ENCODE measurements at regions not wholly inside any gene's neighbourhood (a gene's known extent, or its start where the extent isn't known, plus 50 kb on each side); places are given as distances from the start of the nearest gene placed in this dataset.

- H3K27ac ChIP-seq (ENCODE audit: low read depth, low read length): peak overlapping the region; percentile 70
- H3K79me2 ChIP-seq (ENCODE audit: insufficient read depth, low read length): no peaks in the 10 kb centered on the region
- TF ChIP-seq EZH2 (IDR thresholded peaks at IDR 0.05; ENCODE audit: insufficient read depth, low read length) (no peak), CTCF (IDR thresholded peaks at IDR 0.05; ENCODE audit: insufficient read depth, low read depth, low read length) (no peak)
- H4K20me1 ChIP-seq (ENCODE audit: insufficient read depth, low read length): no peaks in the 10 kb centered on the region
- H3K4me2 ChIP-seq (ENCODE audit: low read length): peak overlapping the region; percentile 53
- peak overlapping the region; percentile 34 for H3K9ac ChIP-seq (ENCODE audit: low read length)
- Mint-ChIP-seq H3K4me3 (ENCODE audit: unreplicated experiment) (no peak overlapping the region), H3K4me1 (ENCODE audit: low read depth, unreplicated experiment) (peaks cover 26% of the 10 kb centered on the region), H3K27ac (ENCODE audit: unreplicated experiment) (no peak overlapping the region), H3K27me3 (ENCODE audit: low read depth, unreplicated experiment) (no peaks in the 10 kb centered on the region), H3K9me3 (ENCODE audit: unreplicated experiment) (no peaks in the 10 kb centered on the region), H3K36me3 (ENCODE audit: low read depth, unreplicated experiment) (no peaks in the 10 kb centered on the region)
- no peak overlapping the region for H3K4me3 ChIP-seq (ENCODE audit: insufficient read depth, low read depth, low read length)
- H3K4me1 ChIP-seq (ENCODE audit: insufficient read depth, low read length): peaks cover 53% of the 10 kb centered on the region
- FAIRE-seq: peak; percentile 13
- peak; percentile 44 for DNase-seq (ENCODE audit: low read depth)
- H2AFZ ChIP-seq (ENCODE audit: low read depth, low read length): peak overlapping the region; percentile 66
- no peaks in the 10 kb centered on the region for H3K36me3 ChIP-seq (ENCODE audit: insufficient read depth, low read length)
- no peaks in the 10 kb centered on the region for H3K27me3 ChIP-seq (ENCODE audit: insufficient read depth, low read length)
- H3K9me3 ChIP-seq (ENCODE audit: insufficient read depth, low read depth, low read length): no peaks in the 10 kb centered on the region
These were observed 80.8 kb upstream of the LCLAT1 start for GRCh38 chr2:30366199-30366691.

- no peaks in the 10 kb centered on the region for H3K79me2 ChIP-seq (ENCODE audit: insufficient read depth, low read length)
- H3K27ac Mint-ChIP-seq (ENCODE audit: unreplicated experiment): peak overlapping the region; percentile 66
- H3K4me1 Mint-ChIP-seq (ENCODE audit: low read depth, unreplicated experiment): peaks cover 23% of the 10 kb centered on the region
- no peaks in the 10 kb centered on the region for H4K20me1 ChIP-seq (ENCODE audit: insufficient read depth, low read length)
- H3K27me3 ChIP-seq (ENCODE audit: insufficient read depth, low read length): no peaks in the 10 kb centered on the region
- H3K4me3 Mint-ChIP-seq (ENCODE audit: unreplicated experiment): no peak overlapping the region
- no peak for FAIRE-seq
- no peaks in the 10 kb centered on the region for H3K36me3 ChIP-seq (ENCODE audit: insufficient read depth, low read length)
- no peak overlapping the region for H3K4me3 ChIP-seq (ENCODE audit: insufficient read depth, low read depth, low read length)
- H3K9me3 Mint-ChIP-seq (ENCODE audit: unreplicated experiment): no peaks in the 10 kb centered on the region
- peaks cover 2% of the 10 kb centered on the region for H3K27me3 Mint-ChIP-seq (ENCODE audit: low read depth, unreplicated experiment)
- no peak overlapping the region for H2AFZ ChIP-seq (ENCODE audit: low read depth, low read length)
- H3K9me3 ChIP-seq (ENCODE audit: insufficient read depth, low read depth, low read length): no peaks in the 10 kb centered on the region
- no peaks in the 10 kb centered on the region for H3K36me3 Mint-ChIP-seq (ENCODE audit: low read depth, unreplicated experiment)
- peak overlapping the region; percentile 24 for H3K4me2 ChIP-seq (ENCODE audit: low read length)
- DNase-seq (ENCODE audit: low read depth): peak; percentile 46
- H3K4me1 ChIP-seq (ENCODE audit: insufficient read depth, low read length): peaks cover 42% of the 10 kb centered on the region
- H3K27ac ChIP-seq (ENCODE audit: low read depth, low read length): peak overlapping the region; percentile 70
- TF ChIP-seq CTCF (IDR thresholded peaks at IDR 0.05; ENCODE audit: insufficient read depth, low read depth, low read length): no peak
- TF ChIP-seq EZH2 (IDR thresholded peaks at IDR 0.05; ENCODE audit: insufficient read depth, low read length): no peak
- peak overlapping the region; percentile 2 for H3K9ac ChIP-seq (ENCODE audit: low read length)
These were observed 79.6 kb upstream of the LCLAT1 start for GRCh38 chr2:30367232-30368070.

GRCh38 chr2:30368258-30368657 is 78.8 kb upstream of the LCLAT1 start:
- no peak overlapping the region for H3K9ac ChIP-seq (ENCODE audit: low read length)
- TF ChIP-seq CTCF (IDR thresholded peaks at IDR 0.05; ENCODE audit: insufficient read depth, low read depth, low read length) (no peak), EZH2 (IDR thresholded peaks at IDR 0.05; ENCODE audit: insufficient read depth, low read length) (no peak)
- H3K4me2 ChIP-seq (ENCODE audit: low read length): peak overlapping the region; percentile 21
- no peaks in the 10 kb centered on the region for H3K79me2 ChIP-seq (ENCODE audit: insufficient read depth, low read length)
- peaks cover 2% of the 10 kb centered on the region for H3K27me3 Mint-ChIP-seq (ENCODE audit: low read depth, unreplicated experiment)
- peak overlapping the region; percentile 43 for H2AFZ ChIP-seq (ENCODE audit: low read depth, low read length)
- no peaks in the 10 kb centered on the region for H4K20me1 ChIP-seq (ENCODE audit: insufficient read depth, low read length)
- DNase-seq (ENCODE audit: low read depth) (peak; percentile 91), FAIRE-seq (peak; percentile 95)
- H3K4me1 ChIP-seq (ENCODE audit: insufficient read depth, low read length): peaks cover 34% of the 10 kb centered on the region
- no peak overlapping the region for H3K4me3 Mint-ChIP-seq (ENCODE audit: unreplicated experiment)
- H3K36me3 ChIP-seq (ENCODE audit: insufficient read depth, low read length): no peaks in the 10 kb centered on the region
- H3K9me3 Mint-ChIP-seq (ENCODE audit: unreplicated experiment): no peaks in the 10 kb centered on the region
- H3K27ac Mint-ChIP-seq (ENCODE audit: unreplicated experiment): peak overlapping the region; percentile 66
- H3K27me3 ChIP-seq (ENCODE audit: insufficient read depth, low read length): no peaks in the 10 kb centered on the region
- peaks cover 15% of the 10 kb centered on the region for H3K4me1 Mint-ChIP-seq (ENCODE audit: low read depth, unreplicated experiment)
- H3K9me3 ChIP-seq (ENCODE audit: insufficient read depth, low read depth, low read length): no peaks in the 10 kb centered on the region
- H3K36me3 Mint-ChIP-seq (ENCODE audit: low read depth, unreplicated experiment): no peaks in the 10 kb centered on the region
- H3K4me3 ChIP-seq (ENCODE audit: insufficient read depth, low read depth, low read length): no peak overlapping the region
- peak overlapping the region; percentile 32 for H3K27ac ChIP-seq (ENCODE audit: low read depth, low read length)

All from astrocyte (in vitro differentiated cells and primary cell).